HG03025 (cell line): ENCODE measurements at regions not wholly inside any gene's neighbourhood (a gene's known extent, or its start where the extent isn't known, plus 50 kb on each side); places are given as distances from the start of the nearest gene placed in this dataset.
"Not testable (repeated sequence)": the region's sequence is repeated elsewhere in the genome, so short reads cannot be mapped to it uniquely, and the experiment has no call there.

Experiments used
- ATAC-seq: cut with Tn5 transposase; IDR thresholded peaks from one replicate; pipeline ENCODE4 v1.9.1; 2021; ENCODE audit warnings: mild to moderate bottlenecking, moderate library complexity; ENCODE audit not compliant: unreplicated experiment, low FRiP score

GRCh38 chrX:42175843-42176242 is 252.5 kb upstream of the CASK start:
- ATAC-seq: no peak

- ATAC-seq: not testable (repeated sequence)
Observed at GRCh38 chrX:42157923-42158322, 234.6 kb upstream of the CASK start.

- no peak for ATAC-seq
Observed at GRCh38 chrX:42151808-42152207, 228.5 kb upstream of the CASK start.

- ATAC-seq: no peak
Observed at GRCh38 chrX:42149765-42150164, 226.4 kb upstream of the CASK start.

GRCh38 chrX:42149281-42149680 is 225.9 kb upstream of the CASK start:
- no peak for ATAC-seq

- ATAC-seq: no peak
Observed at GRCh38 chrX:42143866-42144592, 220.7 kb upstream of the CASK start.

GRCh38 chrX:42140320-42140719 is 217.0 kb upstream of the CASK start:
- ATAC-seq: no peak

GRCh38 chrX:42135583-42136228 is 212.4 kb upstream of the CASK start:
- ATAC-seq: no peak

GRCh38 chrX:42131856-42132255 is 208.5 kb upstream of the CASK start:
- no peak for ATAC-seq

GRCh38 chrX:42129022-42129940 is 205.9 kb upstream of the CASK start:
- ATAC-seq: no peak

GRCh38 chrX:42128587-42128986 is 205.2 kb upstream of the CASK start:
- no peak for ATAC-seq

GRCh38 chrX:42128020-42128419 is 204.7 kb upstream of the CASK start:
- peak; percentile 63 for ATAC-seq

- ATAC-seq: peak; percentile 13
Observed at GRCh38 chrX:42127563-42127962, 204.2 kb upstream of the CASK start.

GRCh38 chrX:42123369-42123768 is 200.0 kb upstream of the CASK start:
- ATAC-seq: no peak

GRCh38 chrX:42119076-42119475 is 195.7 kb upstream of the CASK start:
- ATAC-seq: no peak

GRCh38 chrX:42117318-42117717 is 194.0 kb upstream of the CASK start:
- ATAC-seq: peak; percentile 86

GRCh38 chrX:42109428-42109827 is 186.1 kb upstream of the CASK start:
- peak; percentile 71 for ATAC-seq

- ATAC-seq: no peak
Observed at GRCh38 chrX:42107495-42108488, 184.4 kb upstream of the CASK start.

- ATAC-seq: no peak
Observed at GRCh38 chrX:42106556-42106955, 183.2 kb upstream of the CASK start.
